Stomach (tissue), 8 donors: ENCODE measurements at regions not wholly inside any gene's neighbourhood (a gene's known extent, or its start where the extent isn't known, plus 50 kb on each side); places are given as distances from the start of the nearest gene placed in this dataset.
A peak's percentile ranks its signal among the peaks of the same experiment; 100 is the strongest.

ENCODE experiments used
- DNase-seq, 2 donors: peaks; one replicate each; pipeline versions ENCODE4 v3.0.0 to v3.0.0-alpha.2; 2013 to 2019
- H3K27ac ChIP-seq, 5 donors: fragments of 200-600 bp in 4 of 5; sonication (generic) in 4 of 5; one replicate each; pipeline ENCODE4 v1.5.1; 2013 to 2019; ENCODE audit warnings: mild to moderate bottlenecking in 1 of 5, moderate library complexity in 1 of 5
- H3K27me3 ChIP-seq, 3 donors: fragments of 200-600 bp; sonication (generic); one replicate each; pipeline ENCODE4 v1.5.1; 2017 to 2019; ENCODE audit warnings: mixed run types in 1 of 3
- H3K36me3 ChIP-seq, 4 donors: fragments of 200-600 bp; sonication (generic); 1 replicate in 3 of 4; 2 replicates in 1 of 4; pipeline ENCODE4 v1.5.1; 2016 to 2019
- H3K4me1 ChIP-seq, 4 donors: fragments of 200-600 bp; sonication (generic); one replicate each; pipeline ENCODE4 v1.5.1; 2016 to 2019
- H3K4me3 ChIP-seq, 4 donors: fragments of 200-600 bp; sonication (generic) in 3 of 4; one replicate each; pipeline ENCODE4 v1.5.1; 2016 to 2019; ENCODE audit warnings: mild to moderate bottlenecking in 1 of 4
- H3K9me3 ChIP-seq, 4 donors: fragments of 200-600 bp; sonication (generic); one replicate each; pipeline ENCODE4 v1.5.1; 2016 to 2019
- EP300 ChIP-seq: sonication (generic); formaldehyde crosslinking; IDR thresholded peaks from one replicate; pipeline ENCODE4 v1.6.1; 2017; ENCODE audit warnings: antibody characterized with exemption
- POLR2A ChIP-seq, 4 donors: fragments of 450-650 bp; IDR thresholded peaks; one replicate each; pipeline ENCODE4 v1.6.1; 2016; ENCODE audit warnings: antibody characterized with exemption in 4 of 4, control low read depth in 2 of 4, mild to moderate bottlenecking in 1 of 4, moderate library complexity in 1 of 4
- POLR2AphosphoS5 ChIP-seq, 3 donors: sonication (generic); formaldehyde crosslinking; IDR thresholded peaks; one replicate each; pipeline ENCODE4 v1.6.1; 2016; ENCODE audit warnings: antibody characterized with exemption in 3 of 3
- WGBS, 5 donors: extraction: QIAGEN DNeasy Blood & Tissue Kit in 3 of 5; methylation state at CpG; one replicate each; pipeline versions ENCODE4 v1.1.5 to v1.1.7; 2013 to 2018; 5-methylcytosine and 5-hydroxymethylcytosine counted together
- intact Hi-C: fragments of 100-400 bp; cut with DNase I; formaldehyde crosslinking; loops from one replicate; pipeline ENCODE4 v1.15.1; 2023; ENCODE audit warnings: low total_unique reads
- TF ChIP-seq, protein P1 (sequence below), 7 experiments: fragments of 450-650 bp in 4 of 7; fragments of 200-600 bp in 3 of 7; sonication (generic) in 3 of 7; IDR thresholded peaks; one replicate each; pipeline ENCODE4 v1.5.1; 2016 to 2019; ENCODE audit warnings: antibody characterized with exemption in 7 of 7, control low read depth in 2 of 7, mild to moderate bottlenecking in 1 of 7
- donor health status: healthy with polysubstance abuse.
- donor health status: Bipolar disorder and iron deficiency.
- donor health status: healthy.

DNA sequence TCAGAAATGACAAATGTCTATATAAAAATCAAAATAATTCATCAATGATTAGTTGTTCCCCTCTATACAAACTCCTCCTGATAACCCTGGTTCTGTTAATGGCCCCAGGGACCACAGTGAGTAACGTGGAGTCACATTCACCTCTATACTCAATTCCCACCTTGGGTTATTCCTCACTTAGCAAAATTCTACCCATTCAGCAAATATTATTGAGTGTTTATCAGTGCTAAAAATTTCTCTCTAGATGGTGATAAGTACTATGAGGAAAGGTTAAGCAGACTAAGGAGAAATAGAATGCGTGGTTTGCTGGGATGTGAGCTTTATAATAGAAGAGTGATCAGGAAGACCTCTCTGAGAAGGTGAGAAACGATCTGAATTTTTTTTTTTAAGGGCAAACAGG lies 1124.5 kb downstream of the BCL11A start:
- no peak overlapping the region for H3K4me3 ChIP-seq
- no peaks in the 10 kb centered on the region for H3K27me3 ChIP-seq
- no peak for DNase-seq
- H3K27ac ChIP-seq, result no peak overlapping the region
- intact Hi-C loops, result no loop called here
- no peak for TF ChIP-seq EP300
- TF ChIP-seq, protein P1, sequence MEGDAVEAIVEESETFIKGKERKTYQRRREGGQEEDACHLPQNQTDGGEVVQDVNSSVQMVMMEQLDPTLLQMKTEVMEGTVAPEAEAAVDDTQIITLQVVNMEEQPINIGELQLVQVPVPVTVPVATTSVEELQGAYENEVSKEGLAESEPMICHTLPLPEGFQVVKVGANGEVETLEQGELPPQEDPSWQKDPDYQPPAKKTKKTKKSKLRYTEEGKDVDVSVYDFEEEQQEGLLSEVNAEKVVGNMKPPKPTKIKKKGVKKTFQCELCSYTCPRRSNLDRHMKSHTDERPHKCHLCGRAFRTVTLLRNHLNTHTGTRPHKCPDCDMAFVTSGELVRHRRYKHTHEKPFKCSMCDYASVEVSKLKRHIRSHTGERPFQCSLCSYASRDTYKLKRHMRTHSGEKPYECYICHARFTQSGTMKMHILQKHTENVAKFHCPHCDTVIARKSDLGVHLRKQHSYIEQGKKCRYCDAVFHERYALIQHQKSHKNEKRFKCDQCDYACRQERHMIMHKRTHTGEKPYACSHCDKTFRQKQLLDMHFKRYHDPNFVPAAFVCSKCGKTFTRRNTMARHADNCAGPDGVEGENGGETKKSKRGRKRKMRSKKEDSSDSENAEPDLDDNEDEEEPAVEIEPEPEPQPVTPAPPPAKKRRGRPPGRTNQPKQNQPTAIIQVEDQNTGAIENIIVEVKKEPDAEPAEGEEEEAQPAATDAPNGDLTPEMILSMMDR (IDR thresholded peaks at IDR 0.05), result no peak
- TF ChIP-seq POLR2A (IDR thresholded peaks at IDR 0.05), result no peak
- TF ChIP-seq POLR2AphosphoS5 (IDR thresholded peaks at IDR 0.05), result no peak
- H3K36me3 ChIP-seq, result no peaks in the 10 kb centered on the region
- H3K9me3 ChIP-seq, result peaks cover 0 to 19% (median 10%) of the 10 kb centered on the region in 4 donors
- 68 to 75% (median 71%) methylated on average over 3 of the region's 3 CpGs for WGBS, 5 donors
- no peaks in the 10 kb centered on the region for H3K4me1 ChIP-seq

- Histone ChIP-seq H3K9me3 (peaks cover 0 to 14% (median 9%) of the 10 kb centered on the region in 4 donors), H3K4me1 (no peaks in the 10 kb centered on the region), H3K27ac (no peak overlapping the region), H3K27me3 (no peaks in the 10 kb centered on the region), H3K36me3 (no peaks in the 10 kb centered on the region), H3K4me3 (no peak overlapping the region)
- TF ChIP-seq, protein P1 (IDR thresholded peaks at IDR 0.05), result no peak
- TF ChIP-seq POLR2A (IDR thresholded peaks at IDR 0.05) (no peak), EP300 (no peak), POLR2AphosphoS5 (IDR thresholded peaks at IDR 0.05) (no peak)
- 88 to 97% (median 94%) methylated on average over 1 of the region's 1 CpG for WGBS, 5 donors
- intact Hi-C loops, result no loop called here
- DNase-seq, result no peak
Measured at GRCh38 chr2:59427980-59428379, 1125.5 kb downstream of the BCL11A start.

DNA sequence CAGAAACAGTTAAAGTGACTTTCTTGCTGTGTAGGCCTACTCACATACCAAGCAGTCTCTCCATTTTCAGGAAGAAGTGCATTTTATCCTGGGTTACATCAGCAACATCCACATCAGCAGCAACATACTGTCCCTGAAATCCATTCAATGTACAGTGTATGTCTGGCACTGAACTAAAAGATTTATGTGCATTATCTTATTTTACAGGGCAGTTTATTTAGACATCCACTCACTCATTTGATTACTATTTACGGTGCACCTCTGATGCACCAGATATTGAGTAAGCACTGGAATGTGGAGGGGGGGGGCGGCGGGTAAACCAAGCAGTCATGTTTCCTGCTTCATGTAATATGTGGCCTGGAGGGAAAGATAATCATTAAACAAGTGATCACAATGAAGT lies 1128.2 kb downstream of the BCL11A start:
- intact Hi-C loops, result no loop called here
- no peaks in the 10 kb centered on the region for H3K27me3 ChIP-seq
- TF ChIP-seq POLR2A (IDR thresholded peaks at IDR 0.05) (no peak), POLR2AphosphoS5 (IDR thresholded peaks at IDR 0.05) (no peak), EP300 (no peak)
- TF ChIP-seq, protein P1 (IDR thresholded peaks at IDR 0.05), result no peak
- DNase-seq, result no peak
- no peaks in the 10 kb centered on the region for H3K4me1 ChIP-seq
- H3K9me3 ChIP-seq, result peaks cover 0 to 4% (median under 1%) of the 10 kb centered on the region in 4 donors
- H3K36me3 ChIP-seq, result no peaks in the 10 kb centered on the region
- no peak overlapping the region for H3K4me3 ChIP-seq
- 25 to 40% (median 32%) methylated on average over 3 of the region's 3 CpGs for WGBS, 5 donors
- no peak overlapping the region for H3K27ac ChIP-seq

GRCh38 chr2:59413751-59414570 lies 1139.5 kb downstream of the BCL11A start:
- Histone ChIP-seq H3K27ac (no peak overlapping the region), H3K4me3 (no peak overlapping the region), H3K9me3 (peaks cover 0 to 27% (median 20%) of the 10 kb centered on the region in 4 donors), H3K4me1 (no peaks in the 10 kb centered on the region), H3K27me3 (no peaks in the 10 kb centered on the region), H3K36me3 (no peaks in the 10 kb centered on the region)
- intact Hi-C loops, result no loop called here
- 75 to 80% (median 78%) methylated on average over 9 to 11 of the region's 11 CpGs for WGBS, 5 donors
- DNase-seq, result peak in 1 of 2 donors; percentile 12
- TF ChIP-seq, protein P1 (IDR thresholded peaks at IDR 0.05), result no peak
- TF ChIP-seq EP300 (no peak), POLR2AphosphoS5 (IDR thresholded peaks at IDR 0.05) (no peak), POLR2A (IDR thresholded peaks at IDR 0.05) (no peak)
